WERI-Rb-1 (cell line): ENCODE measurements at regions not wholly inside any gene's neighbourhood (a gene's known extent, or its start where the extent isn't known, plus 50 kb on each side); places are given as distances from the start of the nearest gene placed in this dataset.

Experiments used
- DNase-seq: peaks from one replicate; pipeline ENCODE4 v3.0.0-alpha.2; 2020
- H3K27ac ChIP-seq: fragments of 250-450 bp; sonication (Bioruptor Pico); 2 replicates; pipeline ENCODE4 v1.5.1; 2020; ENCODE audit warnings: mild to moderate bottlenecking, moderate library complexity
- H3K27me3 ChIP-seq: fragments of 250-450 bp; sonication (Bioruptor Pico); 2 replicates; pipeline ENCODE4 v1.5.1; 2021; ENCODE audit warnings: mild to moderate bottlenecking, low read depth, moderate library complexity; ENCODE audit not compliant: insufficient read depth, severe bottlenecking
- H3K36me3 ChIP-seq: fragments of 250-450 bp; sonication (Bioruptor Pico); 2 replicates; pipeline ENCODE4 v1.5.1; 2020; ENCODE audit warnings: mild to moderate bottlenecking, moderate library complexity
- H3K4me3 ChIP-seq: 2 replicates; pipeline ENCODE4 v1.5.1; 2011; ENCODE audit warnings: low read depth, mild to moderate bottlenecking, control low read depth, low read length
- H3K9me3 ChIP-seq: fragments of 250-450 bp; sonication (Bioruptor Pico); 2 replicates; pipeline ENCODE4 v1.5.1; 2021; ENCODE audit warnings: mild to moderate bottlenecking, moderate library complexity; ENCODE audit not compliant: severe bottlenecking
- TF ChIP-seq, protein P1 (sequence below): IDR thresholded peaks from 2 replicates; pipeline ENCODE4 v1.5.1; 2011; ENCODE audit warnings: low read depth, mild to moderate bottlenecking, control low read depth, inconsistent platforms, low read length

DNA sequence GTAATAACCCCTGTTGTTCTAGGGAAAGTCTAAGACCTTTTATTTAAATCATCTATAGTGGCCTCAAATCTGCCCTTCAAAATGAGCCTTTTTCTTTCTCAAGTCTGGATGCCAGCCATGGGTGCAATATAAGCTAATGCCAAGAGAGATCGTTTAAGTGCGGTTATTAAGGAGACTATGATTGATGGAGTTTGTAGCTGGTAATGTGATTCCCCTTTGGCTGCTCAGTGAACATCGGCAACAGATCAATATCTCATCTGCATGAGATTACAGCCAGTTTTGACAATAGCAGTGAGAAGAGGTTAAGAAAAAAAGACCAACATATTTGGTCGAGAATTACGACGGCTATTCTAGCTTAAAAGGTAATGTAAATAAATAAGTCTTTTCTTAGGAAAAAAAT, 1049.4 kb upstream of the NUDT12 start:
- H3K36me3 ChIP-seq, result no peaks in the 10 kb centered on the region
- no peak for DNase-seq

DNA sequence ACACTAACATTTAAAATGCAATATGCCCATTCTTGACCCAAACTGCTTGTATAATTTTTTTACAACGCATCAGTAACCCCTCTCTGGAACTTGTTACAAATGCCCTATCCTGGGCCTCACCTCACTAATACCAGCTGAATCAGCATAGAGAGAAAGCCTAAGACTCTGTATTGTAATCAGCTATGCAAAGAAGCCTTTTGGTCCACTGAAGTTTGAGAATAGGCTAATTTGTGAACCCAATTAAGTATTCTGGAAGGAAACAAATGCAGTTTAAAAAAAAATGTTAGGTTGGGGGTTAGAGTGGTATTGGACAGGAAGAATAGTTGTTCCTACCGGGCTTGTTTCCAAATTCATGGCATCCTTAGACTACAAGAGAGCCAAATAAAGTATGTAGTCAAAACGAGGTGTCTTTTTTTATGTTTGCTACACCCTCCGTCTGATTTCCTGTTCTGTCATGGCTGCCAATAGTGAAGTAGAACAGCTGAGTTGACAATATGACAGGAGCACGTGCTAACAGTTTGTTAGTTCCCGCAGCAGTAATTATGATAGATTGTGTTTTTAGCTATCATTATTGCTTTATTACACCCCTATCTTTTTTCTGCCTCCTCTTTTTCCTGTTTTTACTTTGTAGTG, 1048.7 kb upstream of the NUDT12 start:
- no peak overlapping the region for H3K4me3 ChIP-seq
- no peak overlapping the region for H3K27ac ChIP-seq
- H3K9me3 ChIP-seq, result no peaks in the 10 kb centered on the region
- DNase-seq, result no peak
- no peaks in the 10 kb centered on the region for H3K27me3 ChIP-seq
- TF ChIP-seq, protein P1, sequence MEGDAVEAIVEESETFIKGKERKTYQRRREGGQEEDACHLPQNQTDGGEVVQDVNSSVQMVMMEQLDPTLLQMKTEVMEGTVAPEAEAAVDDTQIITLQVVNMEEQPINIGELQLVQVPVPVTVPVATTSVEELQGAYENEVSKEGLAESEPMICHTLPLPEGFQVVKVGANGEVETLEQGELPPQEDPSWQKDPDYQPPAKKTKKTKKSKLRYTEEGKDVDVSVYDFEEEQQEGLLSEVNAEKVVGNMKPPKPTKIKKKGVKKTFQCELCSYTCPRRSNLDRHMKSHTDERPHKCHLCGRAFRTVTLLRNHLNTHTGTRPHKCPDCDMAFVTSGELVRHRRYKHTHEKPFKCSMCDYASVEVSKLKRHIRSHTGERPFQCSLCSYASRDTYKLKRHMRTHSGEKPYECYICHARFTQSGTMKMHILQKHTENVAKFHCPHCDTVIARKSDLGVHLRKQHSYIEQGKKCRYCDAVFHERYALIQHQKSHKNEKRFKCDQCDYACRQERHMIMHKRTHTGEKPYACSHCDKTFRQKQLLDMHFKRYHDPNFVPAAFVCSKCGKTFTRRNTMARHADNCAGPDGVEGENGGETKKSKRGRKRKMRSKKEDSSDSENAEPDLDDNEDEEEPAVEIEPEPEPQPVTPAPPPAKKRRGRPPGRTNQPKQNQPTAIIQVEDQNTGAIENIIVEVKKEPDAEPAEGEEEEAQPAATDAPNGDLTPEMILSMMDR, result no peak
- no peaks in the 10 kb centered on the region for H3K36me3 ChIP-seq

More for the DNA sequence above, 1049.4 kb upstream of the NUDT12 start:
- Histone ChIP-seq H3K27me3 (no peaks in the 10 kb centered on the region), H3K27ac (no peak overlapping the region), H3K9me3 (no peaks in the 10 kb centered on the region), H3K4me3 (no peak overlapping the region)
- TF ChIP-seq, protein P1, result no peak

DNA sequence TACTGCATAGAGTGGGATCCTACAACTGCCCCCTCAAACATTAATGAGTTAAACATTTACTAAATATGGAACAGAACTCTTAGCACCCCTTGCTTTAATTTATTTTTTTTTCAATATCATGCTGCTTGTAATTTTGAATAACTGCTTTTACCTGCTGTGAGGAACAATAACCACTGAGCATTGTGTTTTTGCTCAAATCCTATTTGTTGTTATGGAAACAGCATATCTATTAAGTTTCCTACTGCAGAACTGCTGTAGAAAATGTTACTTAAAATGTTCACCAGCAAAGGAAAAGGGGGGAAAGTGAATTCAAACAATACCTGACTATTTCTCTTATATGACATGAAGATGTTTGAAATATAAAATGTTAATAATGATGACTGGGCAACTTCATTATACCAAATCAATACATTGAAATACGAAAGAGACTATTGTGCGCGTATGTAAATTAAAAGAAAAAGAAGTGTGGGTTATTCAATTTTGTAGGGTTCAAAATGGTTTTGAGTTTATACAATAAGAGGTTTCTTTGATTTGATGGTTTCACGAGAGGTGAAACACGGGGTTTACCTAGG, 1043.8 kb upstream of the NUDT12 start:
- H3K27me3 ChIP-seq, result no peaks in the 10 kb centered on the region
- no peak overlapping the region for H3K4me3 ChIP-seq
- DNase-seq, result no peak
- no peaks in the 10 kb centered on the region for H3K9me3 ChIP-seq
- H3K27ac ChIP-seq, result no peak overlapping the region
- TF ChIP-seq, protein P1, result no peak
- H3K36me3 ChIP-seq, result no peaks in the 10 kb centered on the region

DNA sequence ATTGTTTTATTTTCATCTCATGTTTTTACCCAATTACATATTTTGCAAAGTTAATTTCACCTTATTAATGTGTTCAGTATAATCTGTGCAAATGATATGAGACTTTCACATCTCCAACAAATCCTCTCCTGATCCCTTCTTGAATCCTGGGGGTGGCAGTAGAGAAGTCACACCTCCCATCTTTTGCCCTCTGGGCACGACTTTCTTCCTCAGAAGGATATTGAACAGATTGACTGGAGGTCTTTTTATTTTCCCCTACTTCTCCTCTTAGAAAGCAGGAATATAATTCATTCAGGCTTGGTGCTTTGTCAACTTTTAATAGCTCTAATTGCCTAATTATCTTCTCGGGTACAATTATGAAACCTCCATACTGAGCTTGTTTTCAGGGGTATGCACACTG, 1037.1 kb upstream of the NUDT12 start:
- TF ChIP-seq, protein P1, result no peak
- H3K27ac ChIP-seq, result no peak overlapping the region
- H3K36me3 ChIP-seq, result no peaks in the 10 kb centered on the region
- H3K9me3 ChIP-seq, result peaks cover 8% of the 10 kb centered on the region
- DNase-seq, result no peak
- no peaks in the 10 kb centered on the region for H3K27me3 ChIP-seq
- H3K4me3 ChIP-seq, result no peak overlapping the region

DNA sequence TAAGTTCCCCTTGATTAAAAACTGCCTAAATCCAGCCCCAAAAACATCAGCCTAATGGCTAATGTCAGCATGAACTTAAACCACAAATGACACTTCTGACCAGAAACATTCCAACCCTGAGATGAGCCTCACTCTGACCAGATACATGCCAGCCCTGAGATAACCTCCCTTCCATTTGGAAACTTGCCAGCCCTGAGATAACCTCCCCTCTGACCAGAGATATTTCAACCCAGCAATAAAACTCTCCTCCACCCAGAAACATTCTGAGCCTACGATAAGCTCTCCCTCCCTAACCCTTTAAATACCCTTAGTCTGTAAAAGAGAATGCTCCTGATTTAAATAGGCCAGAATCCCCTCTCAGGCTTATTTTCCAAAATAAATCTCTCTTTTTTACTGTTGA, 1035.7 kb upstream of the NUDT12 start:
- no peak for DNase-seq
- H3K27ac ChIP-seq, result no peak overlapping the region
- peaks cover 8% of the 10 kb centered on the region for H3K9me3 ChIP-seq
- no peak overlapping the region for H3K4me3 ChIP-seq
- H3K27me3 ChIP-seq, result no peaks in the 10 kb centered on the region
- H3K36me3 ChIP-seq, result no peaks in the 10 kb centered on the region
- TF ChIP-seq, protein P1, result no peak

DNA sequence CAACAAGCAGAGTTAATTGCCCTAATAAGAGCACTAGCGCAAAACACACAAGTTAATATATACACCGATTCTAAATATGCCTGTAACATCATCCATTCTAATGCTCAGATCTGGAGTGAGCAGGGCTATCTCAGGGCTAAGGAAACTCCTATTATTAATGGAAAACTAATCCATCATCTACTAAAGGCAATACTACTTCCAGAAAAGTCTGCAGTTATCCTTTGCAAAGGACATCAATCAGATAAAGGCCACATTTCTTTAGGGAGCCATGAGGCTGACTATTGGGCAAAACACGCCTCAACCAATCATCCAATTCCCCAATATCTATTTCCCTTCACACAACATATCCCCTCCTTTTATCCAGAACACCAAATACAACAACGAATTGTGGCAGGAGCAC, 1032.3 kb upstream of the NUDT12 start:
- H3K4me3 ChIP-seq, result no peak overlapping the region
- TF ChIP-seq, protein P1, result no peak
- H3K27me3 ChIP-seq, result no peaks in the 10 kb centered on the region
- H3K27ac ChIP-seq, result no peak overlapping the region
- peaks cover 8% of the 10 kb centered on the region for H3K9me3 ChIP-seq
- DNase-seq, result no peak
- H3K36me3 ChIP-seq, result no peaks in the 10 kb centered on the region
